ENCODE measurements at regions not wholly inside any gene's neighbourhood (a gene's known extent, or its start where the extent isn't known, plus 50 kb on each side); places are given as distances from the start of the nearest gene placed in this dataset.

DNA sequence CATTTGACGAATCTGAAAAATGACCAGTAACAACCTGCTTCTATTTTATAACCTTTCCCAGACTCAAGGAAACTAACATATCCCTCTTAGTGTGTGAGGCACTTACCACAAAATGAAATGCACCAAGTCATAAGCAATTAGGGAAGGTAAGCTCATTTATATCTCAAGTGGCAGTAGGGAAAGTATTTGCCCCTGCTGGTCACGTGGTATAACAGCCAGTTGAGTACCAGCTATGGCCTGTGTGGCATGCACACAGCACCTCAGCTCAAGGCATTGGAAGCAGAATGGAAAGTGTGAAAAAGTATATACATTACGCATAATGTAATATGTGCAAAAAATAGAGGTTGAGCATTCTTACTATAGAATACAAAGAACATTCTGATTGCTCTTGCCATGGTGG lies 178.3 kb upstream of the GYPA start:
- no peak for ATAC-seq
- TF ChIP-seq GLIS3 (CRISPR knock-in tag; IDR thresholded peaks at IDR 0.05), result no peak
- TF ChIP-seq RARB (CRISPR knock-in tag; IDR thresholded peaks at IDR 0.05), result no peak
- no peak for TF ChIP-seq BACH2 (CRISPR knock-in tag; IDR thresholded peaks at IDR 0.05; ENCODE audit: borderline replicate concordance)
- no peak for TF ChIP-seq ARNTL (CRISPR knock-in tag; IDR thresholded peaks at IDR 0.05; ENCODE audit: borderline replicate concordance, low read depth)
- TF ChIP-seq ISL1 (CRISPR knock-in tag; IDR thresholded peaks at IDR 0.05), result no peak
- no peak for TF ChIP-seq ZC3H10 (CRISPR knock-in tag; IDR thresholded peaks at IDR 0.05)
- TF ChIP-seq, protein P1, sequence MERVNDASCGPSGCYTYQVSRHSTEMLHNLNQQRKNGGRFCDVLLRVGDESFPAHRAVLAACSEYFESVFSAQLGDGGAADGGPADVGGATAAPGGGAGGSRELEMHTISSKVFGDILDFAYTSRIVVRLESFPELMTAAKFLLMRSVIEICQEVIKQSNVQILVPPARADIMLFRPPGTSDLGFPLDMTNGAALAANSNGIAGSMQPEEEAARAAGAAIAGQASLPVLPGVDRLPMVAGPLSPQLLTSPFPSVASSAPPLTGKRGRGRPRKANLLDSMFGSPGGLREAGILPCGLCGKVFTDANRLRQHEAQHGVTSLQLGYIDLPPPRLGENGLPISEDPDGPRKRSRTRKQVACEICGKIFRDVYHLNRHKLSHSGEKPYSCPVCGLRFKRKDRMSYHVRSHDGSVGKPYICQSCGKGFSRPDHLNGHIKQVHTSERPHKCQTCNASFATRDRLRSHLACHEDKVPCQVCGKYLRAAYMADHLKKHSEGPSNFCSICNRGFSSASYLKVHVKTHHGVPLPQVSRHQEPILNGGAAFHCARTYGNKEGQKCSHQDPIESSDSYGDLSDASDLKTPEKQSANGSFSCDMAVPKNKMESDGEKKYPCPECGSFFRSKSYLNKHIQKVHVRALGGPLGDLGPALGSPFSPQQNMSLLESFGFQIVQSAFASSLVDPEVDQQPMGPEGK (CRISPR knock-in tag; IDR thresholded peaks at IDR 0.05; ENCODE audit: borderline replicate concordance), result no peak
- no peak for TF ChIP-seq ZNF8 (CRISPR knock-in tag; IDR thresholded peaks at IDR 0.05)
- TF ChIP-seq, protein P2, sequence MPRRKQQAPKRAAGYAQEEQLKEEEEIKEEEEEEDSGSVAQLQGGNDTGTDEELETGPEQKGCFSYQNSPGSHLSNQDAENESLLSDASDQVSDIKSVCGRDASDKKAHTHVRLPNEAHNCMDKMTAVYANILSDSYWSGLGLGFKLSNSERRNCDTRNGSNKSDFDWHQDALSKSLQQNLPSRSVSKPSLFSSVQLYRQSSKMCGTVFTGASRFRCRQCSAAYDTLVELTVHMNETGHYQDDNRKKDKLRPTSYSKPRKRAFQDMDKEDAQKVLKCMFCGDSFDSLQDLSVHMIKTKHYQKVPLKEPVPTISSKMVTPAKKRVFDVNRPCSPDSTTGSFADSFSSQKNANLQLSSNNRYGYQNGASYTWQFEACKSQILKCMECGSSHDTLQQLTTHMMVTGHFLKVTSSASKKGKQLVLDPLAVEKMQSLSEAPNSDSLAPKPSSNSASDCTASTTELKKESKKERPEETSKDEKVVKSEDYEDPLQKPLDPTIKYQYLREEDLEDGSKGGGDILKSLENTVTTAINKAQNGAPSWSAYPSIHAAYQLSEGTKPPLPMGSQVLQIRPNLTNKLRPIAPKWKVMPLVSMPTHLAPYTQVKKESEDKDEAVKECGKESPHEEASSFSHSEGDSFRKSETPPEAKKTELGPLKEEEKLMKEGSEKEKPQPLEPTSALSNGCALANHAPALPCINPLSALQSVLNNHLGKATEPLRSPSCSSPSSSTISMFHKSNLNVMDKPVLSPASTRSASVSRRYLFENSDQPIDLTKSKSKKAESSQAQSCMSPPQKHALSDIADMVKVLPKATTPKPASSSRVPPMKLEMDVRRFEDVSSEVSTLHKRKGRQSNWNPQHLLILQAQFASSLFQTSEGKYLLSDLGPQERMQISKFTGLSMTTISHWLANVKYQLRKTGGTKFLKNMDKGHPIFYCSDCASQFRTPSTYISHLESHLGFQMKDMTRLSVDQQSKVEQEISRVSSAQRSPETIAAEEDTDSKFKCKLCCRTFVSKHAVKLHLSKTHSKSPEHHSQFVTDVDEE (CRISPR knock-in tag; IDR thresholded peaks at IDR 0.05), result no peak
- TF ChIP-seq ESRRG (CRISPR knock-in tag; IDR thresholded peaks at IDR 0.05), result no peak
- no peak for TF ChIP-seq ZFP30 (CRISPR knock-in tag; IDR thresholded peaks at IDR 0.05)
- no peak for TF ChIP-seq TCF4 (CRISPR knock-in tag; IDR thresholded peaks at IDR 0.05; ENCODE audit: borderline replicate concordance)
- TF ChIP-seq, protein P3, sequence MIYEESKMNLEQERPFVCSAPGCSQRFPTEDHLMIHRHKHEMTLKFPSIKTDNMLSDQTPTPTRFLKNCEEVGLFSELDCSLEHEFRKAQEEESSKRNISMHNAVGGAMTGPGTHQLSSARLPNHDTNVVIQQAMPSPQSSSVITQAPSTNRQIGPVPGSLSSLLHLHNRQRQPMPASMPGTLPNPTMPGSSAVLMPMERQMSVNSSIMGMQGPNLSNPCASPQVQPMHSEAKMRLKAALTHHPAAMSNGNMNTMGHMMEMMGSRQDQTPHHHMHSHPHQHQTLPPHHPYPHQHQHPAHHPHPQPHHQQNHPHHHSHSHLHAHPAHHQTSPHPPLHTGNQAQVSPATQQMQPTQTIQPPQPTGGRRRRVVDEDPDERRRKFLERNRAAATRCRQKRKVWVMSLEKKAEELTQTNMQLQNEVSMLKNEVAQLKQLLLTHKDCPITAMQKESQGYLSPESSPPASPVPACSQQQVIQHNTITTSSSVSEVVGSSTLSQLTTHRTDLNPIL (CRISPR knock-in tag; IDR thresholded peaks at IDR 0.05; ENCODE audit: low read depth), result no peak
- TF ChIP-seq ZNF565 (CRISPR knock-in tag; conservative IDR thresholded peaks at IDR 0.05; ENCODE audit: low read depth), result no peak
- TF ChIP-seq TOX (CRISPR knock-in tag; IDR thresholded peaks at IDR 0.05; ENCODE audit: borderline replicate concordance), result no peak
- no peak for TF ChIP-seq OSR1 (CRISPR knock-in tag; IDR thresholded peaks at IDR 0.05)
- no peak for TF ChIP-seq SNAI2 (CRISPR knock-in tag; IDR thresholded peaks at IDR 0.05)
- no peak for TF ChIP-seq ZNF70 (CRISPR knock-in tag; IDR thresholded peaks at IDR 0.05)
- TF ChIP-seq PPARA (CRISPR knock-in tag; IDR thresholded peaks at IDR 0.05; ENCODE audit: borderline replicate concordance), result no peak
- TF ChIP-seq, protein P4, sequence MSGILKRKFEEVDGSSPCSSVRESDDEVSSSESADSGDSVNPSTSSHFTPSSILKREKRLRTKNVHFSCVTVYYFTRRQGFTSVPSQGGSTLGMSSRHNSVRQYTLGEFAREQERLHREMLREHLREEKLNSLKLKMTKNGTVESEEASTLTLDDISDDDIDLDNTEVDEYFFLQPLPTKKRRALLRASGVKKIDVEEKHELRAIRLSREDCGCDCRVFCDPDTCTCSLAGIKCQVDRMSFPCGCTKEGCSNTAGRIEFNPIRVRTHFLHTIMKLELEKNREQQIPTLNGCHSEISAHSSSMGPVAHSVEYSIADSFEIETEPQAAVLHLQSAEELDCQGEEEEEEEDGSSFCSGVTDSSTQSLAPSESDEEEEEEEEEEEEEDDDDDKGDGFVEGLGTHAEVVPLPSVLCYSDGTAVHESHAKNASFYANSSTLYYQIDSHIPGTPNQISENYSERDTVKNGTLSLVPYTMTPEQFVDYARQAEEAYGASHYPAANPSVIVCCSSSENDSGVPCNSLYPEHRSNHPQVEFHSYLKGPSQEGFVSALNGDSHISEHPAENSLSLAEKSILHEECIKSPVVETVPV (CRISPR knock-in tag; IDR thresholded peaks at IDR 0.05), result no peak

DNA sequence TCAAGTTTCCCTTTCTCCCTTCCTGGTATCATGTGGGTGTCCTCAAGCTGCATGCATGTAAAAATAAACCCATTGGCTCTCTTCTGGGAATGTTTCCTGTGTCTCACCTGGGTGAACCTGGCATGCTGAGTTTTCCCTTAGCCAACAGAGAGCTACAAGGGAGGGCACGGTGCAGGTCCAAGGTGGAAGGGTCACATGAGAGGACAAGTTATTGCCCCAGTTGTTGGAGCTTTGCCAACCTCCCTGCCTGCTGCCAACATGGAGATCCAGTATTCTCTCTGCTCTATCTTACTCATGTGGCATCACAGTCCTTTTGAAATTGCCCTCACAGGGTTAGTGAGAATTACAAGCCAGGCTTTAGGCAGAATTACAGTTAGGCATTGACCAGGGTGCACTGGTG lies 196.1 kb upstream of the GYPA start:
- TF ChIP-seq TOX (CRISPR knock-in tag; IDR thresholded peaks at IDR 0.05; ENCODE audit: borderline replicate concordance) (no peak), ZFP3 (CRISPR knock-in tag; IDR thresholded peaks at IDR 0.05) (no peak), BACH2 (CRISPR knock-in tag; IDR thresholded peaks at IDR 0.05; ENCODE audit: borderline replicate concordance) (no peak), ZNF565 (CRISPR knock-in tag; conservative IDR thresholded peaks at IDR 0.05; ENCODE audit: low read depth) (no peak), ZFP30 (CRISPR knock-in tag; IDR thresholded peaks at IDR 0.05) (no peak), OSR1 (CRISPR knock-in tag; IDR thresholded peaks at IDR 0.05) (no peak), ZNF70 (CRISPR knock-in tag; IDR thresholded peaks at IDR 0.05) (no peak), TCF4 (CRISPR knock-in tag; IDR thresholded peaks at IDR 0.05; ENCODE audit: borderline replicate concordance) (no peak), ZC3H10 (CRISPR knock-in tag; IDR thresholded peaks at IDR 0.05) (no peak), SNAI2 (CRISPR knock-in tag; IDR thresholded peaks at IDR 0.05) (no peak), CSDC2 (CRISPR knock-in tag; IDR thresholded peaks at IDR 0.05) (no peak), ARNTL (CRISPR knock-in tag; IDR thresholded peaks at IDR 0.05; ENCODE audit: borderline replicate concordance, low read depth) (no peak), ESRRG (CRISPR knock-in tag; IDR thresholded peaks at IDR 0.05) (no peak), PPARA (CRISPR knock-in tag; IDR thresholded peaks at IDR 0.05; ENCODE audit: borderline replicate concordance) (no peak)
- TF ChIP-seq, protein P5, sequence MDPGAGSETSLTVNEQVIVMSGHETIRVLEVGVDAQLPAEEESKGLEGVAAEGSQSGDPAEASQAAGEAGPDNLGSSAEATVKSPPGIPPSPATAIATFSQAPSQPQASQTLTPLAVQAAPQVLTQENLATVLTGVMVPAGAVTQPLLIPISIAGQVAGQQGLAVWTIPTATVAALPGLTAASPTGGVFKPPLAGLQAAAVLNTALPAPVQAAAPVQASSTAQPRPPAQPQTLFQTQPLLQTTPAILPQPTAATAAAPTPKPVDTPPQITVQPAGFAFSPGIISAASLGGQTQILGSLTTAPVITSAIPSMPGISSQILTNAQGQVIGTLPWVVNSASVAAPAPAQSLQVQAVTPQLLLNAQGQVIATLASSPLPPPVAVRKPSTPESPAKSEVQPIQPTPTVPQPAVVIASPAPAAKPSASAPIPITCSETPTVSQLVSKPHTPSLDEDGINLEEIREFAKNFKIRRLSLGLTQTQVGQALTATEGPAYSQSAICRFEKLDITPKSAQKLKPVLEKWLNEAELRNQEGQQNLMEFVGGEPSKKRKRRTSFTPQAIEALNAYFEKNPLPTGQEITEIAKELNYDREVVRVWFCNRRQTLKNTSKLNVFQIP (CRISPR knock-in tag; IDR thresholded peaks at IDR 0.05; ENCODE audit: borderline replicate concordance, low read depth), result no peak
- TF ChIP-seq, protein P4 (CRISPR knock-in tag; IDR thresholded peaks at IDR 0.05), result no peak
- TF ChIP-seq, protein P2 (CRISPR knock-in tag; IDR thresholded peaks at IDR 0.05), result no peak
- TF ChIP-seq, protein P1 (CRISPR knock-in tag; IDR thresholded peaks at IDR 0.05; ENCODE audit: borderline replicate concordance), result no peak
- ATAC-seq, result no peak
